Skeletal muscle tissue (tissue), 3 donors: ENCODE measurements at regions not wholly inside any gene's neighbourhood (a gene's known extent, or its start where the extent isn't known, plus 50 kb on each side); places are given as distances from the start of the nearest gene placed in this dataset.

Source experiments
- H3K27ac ChIP-seq: one replicate; pipeline ENCODE4 v1.7.0; 2013; ENCODE audit warnings: mild to moderate bottlenecking, low read depth, low read length, inconsistent platforms
- H3K27me3 ChIP-seq, 3 donors: one replicate each; pipeline ENCODE4 v1.7.0; 2013; ENCODE audit warnings: low read length in 3 of 3; ENCODE audit not compliant: control insufficient read depth in 3 of 3, insufficient read depth in 3 of 3
- H3K36me3 ChIP-seq, 3 donors: one replicate each; pipeline ENCODE4 v1.7.0; 2013; ENCODE audit warnings: low read length in 3 of 3; ENCODE audit not compliant: control insufficient read depth in 3 of 3, insufficient read depth in 3 of 3
- H3K4me1 ChIP-seq, 3 donors: one replicate each; pipeline ENCODE4 v1.7.0; 2013; ENCODE audit warnings: low read length in 3 of 3, mild to moderate bottlenecking in 3 of 3; ENCODE audit not compliant: control insufficient read depth in 3 of 3, insufficient read depth in 3 of 3
- H3K4me3 ChIP-seq, 3 donors: one replicate each; pipeline ENCODE4 v1.7.0; 2013; ENCODE audit warnings: low read length in 3 of 3
- H3K9ac ChIP-seq, 3 donors: one replicate each; pipeline ENCODE4 v1.7.0; 2013; ENCODE audit warnings: low read length in 3 of 3, mild to moderate bottlenecking in 3 of 3, moderate library complexity in 2 of 3, low read depth in 1 of 3
- H3K9me3 ChIP-seq, 3 donors: one replicate each; pipeline ENCODE4 v1.7.0; 2013; ENCODE audit warnings: low read length in 3 of 3; ENCODE audit not compliant: control insufficient read depth in 3 of 3
- donor health status: Osteomylitis.

DNA sequence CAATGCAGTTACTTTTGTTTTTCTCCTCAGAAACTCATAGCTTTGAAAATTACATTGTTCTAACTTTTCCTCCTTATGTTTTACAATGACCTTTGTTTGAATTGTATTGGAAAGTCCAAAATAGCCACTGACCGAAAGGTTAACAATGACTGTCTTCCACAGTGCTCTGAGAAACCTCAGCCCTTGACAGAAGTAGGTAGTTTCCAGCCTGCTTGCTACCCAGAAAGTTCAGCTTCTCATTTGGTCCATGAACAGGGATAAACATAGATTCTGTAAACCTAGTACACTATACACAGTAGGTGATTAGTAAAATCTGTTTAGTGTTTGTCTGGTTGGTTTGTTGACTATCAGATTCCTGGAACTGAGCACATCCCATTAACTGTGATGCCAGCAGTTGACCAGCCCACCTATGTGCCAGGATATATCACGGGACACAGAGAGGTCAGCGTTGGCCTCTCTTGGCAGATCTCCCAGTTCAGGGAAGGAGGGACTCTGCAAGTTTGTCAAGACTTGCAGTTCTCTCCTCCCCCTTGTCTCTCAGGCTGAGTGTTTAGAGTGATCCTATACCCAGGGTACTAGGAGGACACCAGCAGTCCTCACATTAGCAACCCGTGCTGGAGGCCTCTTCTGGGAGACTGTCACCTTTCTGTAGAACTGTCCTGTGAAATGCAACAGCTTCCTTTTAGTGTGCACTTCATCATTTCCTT, 297.6 kb downstream of the ARHGAP12 start:
- H3K9ac ChIP-seq: no peak overlapping the region
- no peaks in the 10 kb centered on the region for H3K27me3 ChIP-seq
- H3K27ac ChIP-seq: no peak overlapping the region
- H3K9me3 ChIP-seq: no peaks in the 10 kb centered on the region
- peaks cover 0 to 4% (median 3%) of the 10 kb centered on the region in 3 donors for H3K4me1 ChIP-seq
- H3K4me3 ChIP-seq: no peak overlapping the region
- no peaks in the 10 kb centered on the region for H3K36me3 ChIP-seq

DNA sequence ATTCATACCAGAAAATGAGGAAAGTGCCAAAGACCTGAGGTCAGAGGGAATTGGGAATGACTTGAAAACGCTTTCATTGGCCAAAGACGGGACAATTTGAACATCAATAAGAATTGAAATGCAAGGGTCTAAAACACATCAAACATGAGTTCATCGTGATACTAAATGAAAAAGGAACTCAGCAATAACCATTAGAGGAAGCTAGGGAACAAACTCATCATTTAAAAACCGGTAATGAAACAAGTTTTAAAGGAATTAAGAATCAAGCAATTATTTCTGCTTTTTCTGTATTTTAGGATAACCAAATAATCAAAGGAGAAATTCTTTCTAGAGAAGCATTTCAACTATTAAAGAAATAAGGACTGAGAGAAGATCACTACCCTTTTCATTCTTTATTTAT, 303.1 kb downstream of the ARHGAP12 start:
- Histone ChIP-seq H3K27me3 (no peaks in the 10 kb centered on the region), H3K9ac (no peak overlapping the region), H3K36me3 (no peaks in the 10 kb centered on the region), H3K27ac (no peak overlapping the region), H3K4me3 (no peak overlapping the region), H3K4me1 (peaks cover 4 to 22% (median 14%) of the 10 kb centered on the region in 3 donors), H3K9me3 (no peaks in the 10 kb centered on the region)

DNA sequence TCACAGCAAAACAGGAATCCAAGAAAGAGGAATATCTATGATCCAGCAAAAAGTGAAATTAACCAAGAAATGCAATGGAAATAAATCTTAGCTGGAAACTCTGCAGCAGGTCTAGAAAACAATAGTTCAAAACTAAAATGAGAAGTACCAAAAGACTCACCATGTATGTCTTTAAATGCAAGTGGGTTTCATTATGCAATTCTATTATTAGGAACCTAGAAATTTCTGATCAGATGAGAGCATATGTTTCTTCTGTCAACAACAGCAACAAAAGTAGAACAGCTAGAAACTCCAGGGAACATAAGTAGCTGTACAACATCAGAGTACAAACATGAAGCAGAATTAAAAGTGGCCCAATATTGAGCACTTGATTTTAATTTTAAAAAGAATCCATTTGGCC, 304.0 kb downstream of the ARHGAP12 start:
- H3K4me3 ChIP-seq: no peak overlapping the region
- no peaks in the 10 kb centered on the region for H3K9me3 ChIP-seq
- no peak overlapping the region for H3K9ac ChIP-seq
- peaks cover 14 to 31% (median 23%) of the 10 kb centered on the region in 3 donors for H3K4me1 ChIP-seq
- H3K27ac ChIP-seq: no peak overlapping the region
- H3K36me3 ChIP-seq: no peaks in the 10 kb centered on the region
- no peaks in the 10 kb centered on the region for H3K27me3 ChIP-seq

DNA sequence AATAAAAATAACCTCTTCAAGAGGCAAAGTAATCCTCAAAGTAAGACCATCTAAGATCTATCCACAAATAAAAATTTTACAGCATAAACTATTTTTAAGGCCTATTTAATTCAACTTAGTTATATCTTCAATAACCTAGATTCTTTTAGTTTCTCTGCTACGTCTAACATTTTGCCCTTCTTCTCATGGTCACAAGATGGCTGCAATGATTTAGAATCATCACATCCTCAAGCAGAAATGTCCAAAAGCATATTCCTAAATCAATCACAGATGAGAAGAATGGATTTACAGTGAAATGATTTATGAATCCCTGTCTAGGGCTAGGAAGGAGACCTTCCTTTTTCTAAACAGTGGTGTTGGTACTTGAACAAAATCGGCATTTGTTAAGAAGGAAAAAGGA, 304.7 kb downstream of the ARHGAP12 start:
- H3K9me3 ChIP-seq: no peaks in the 10 kb centered on the region
- H3K4me1 ChIP-seq: peaks cover 20 to 38% (median 30%) of the 10 kb centered on the region in 3 donors
- H3K4me3 ChIP-seq: no peak overlapping the region
- H3K27me3 ChIP-seq: no peaks in the 10 kb centered on the region
- no peak overlapping the region for H3K9ac ChIP-seq
- no peaks in the 10 kb centered on the region for H3K36me3 ChIP-seq
- peak overlapping the region; percentile 46 for H3K27ac ChIP-seq

DNA sequence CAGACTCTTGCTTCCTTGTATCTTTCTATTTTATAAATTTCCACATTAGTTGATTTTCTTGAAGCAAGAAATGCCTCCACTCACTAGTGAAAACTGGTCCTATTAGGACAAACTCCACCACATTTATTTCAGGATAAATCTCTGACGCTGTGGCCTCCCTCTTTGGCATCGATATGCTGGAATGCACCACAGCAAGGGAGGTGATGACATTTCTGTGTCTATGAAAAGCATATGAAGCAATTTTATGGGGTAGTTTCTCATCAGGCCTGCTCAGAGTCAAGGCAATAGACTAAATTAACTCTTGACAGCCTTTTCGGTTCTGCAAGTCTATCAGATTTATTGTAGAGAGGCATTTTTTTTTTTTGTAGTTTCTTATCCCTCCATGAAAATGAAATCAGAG, 304.4 kb downstream of the ZEB1 start:
- Histone ChIP-seq H3K9ac (no peak overlapping the region), H3K9me3 (no peaks in the 10 kb centered on the region), H3K4me3 (no peak overlapping the region), H3K36me3 (no peaks in the 10 kb centered on the region), H3K27ac (peak overlapping the region; percentile 46), H3K27me3 (no peaks in the 10 kb centered on the region), H3K4me1 (peaks cover 25 to 43% (median 34%) of the 10 kb centered on the region in 3 donors)

DNA sequence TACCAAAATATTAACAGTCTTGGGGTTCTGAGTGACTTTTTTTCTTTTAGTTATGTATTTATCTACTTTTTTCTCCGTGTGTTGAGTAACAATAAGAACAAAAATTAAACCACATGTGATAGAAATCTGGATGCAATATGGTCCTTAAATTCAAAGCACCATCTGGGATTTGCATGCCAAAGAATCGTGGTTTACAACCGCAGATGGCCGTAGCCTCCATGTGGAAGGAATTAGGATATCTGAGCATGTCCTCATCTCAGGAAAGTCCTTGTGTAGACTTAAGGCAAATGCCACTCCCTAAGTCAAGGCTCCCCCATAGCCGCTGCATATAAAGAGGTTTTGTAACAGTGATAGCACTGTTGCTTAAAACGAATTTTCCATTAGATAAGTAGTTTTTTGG, 304.0 kb downstream of the ZEB1 start:
- peaks cover 30 to 48% (median 39%) of the 10 kb centered on the region in 3 donors for H3K4me1 ChIP-seq
- no peak overlapping the region for H3K9ac ChIP-seq
- no peaks in the 10 kb centered on the region for H3K9me3 ChIP-seq
- H3K27ac ChIP-seq: peak overlapping the region; percentile 46
- no peaks in the 10 kb centered on the region for H3K27me3 ChIP-seq
- H3K4me3 ChIP-seq: peak overlapping the region in 1 of 3 donors; percentile 17
- no peaks in the 10 kb centered on the region for H3K36me3 ChIP-seq

DNA sequence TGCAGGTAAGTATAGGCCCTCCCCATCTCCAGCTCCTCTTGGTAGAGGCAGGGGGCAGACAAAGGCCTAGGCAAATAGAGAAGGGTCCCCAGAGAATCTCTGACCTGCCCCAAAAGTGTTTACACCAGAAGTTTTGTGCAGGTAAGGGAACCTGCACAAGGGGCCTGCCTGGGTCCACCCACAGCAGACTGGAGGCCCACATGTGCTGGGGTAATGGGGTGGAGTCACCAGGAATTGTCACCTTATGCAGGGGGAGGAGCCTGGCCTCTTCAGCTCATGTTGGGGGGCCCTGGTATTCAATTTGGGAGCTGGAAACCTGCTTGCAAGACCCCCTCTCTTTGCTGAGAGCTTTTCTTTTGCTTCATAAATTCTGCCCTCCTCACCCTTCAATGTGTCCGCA, 302.7 kb downstream of the ZEB1 start:
- no peaks in the 10 kb centered on the region for H3K9me3 ChIP-seq
- peak overlapping the region; percentile 55 for H3K27ac ChIP-seq
- no peaks in the 10 kb centered on the region for H3K36me3 ChIP-seq
- H3K4me3 ChIP-seq: no peak overlapping the region
- no peaks in the 10 kb centered on the region for H3K27me3 ChIP-seq
- H3K9ac ChIP-seq: no peak overlapping the region
- peaks cover 32 to 51% (median 41%) of the 10 kb centered on the region in 3 donors for H3K4me1 ChIP-seq

DNA sequence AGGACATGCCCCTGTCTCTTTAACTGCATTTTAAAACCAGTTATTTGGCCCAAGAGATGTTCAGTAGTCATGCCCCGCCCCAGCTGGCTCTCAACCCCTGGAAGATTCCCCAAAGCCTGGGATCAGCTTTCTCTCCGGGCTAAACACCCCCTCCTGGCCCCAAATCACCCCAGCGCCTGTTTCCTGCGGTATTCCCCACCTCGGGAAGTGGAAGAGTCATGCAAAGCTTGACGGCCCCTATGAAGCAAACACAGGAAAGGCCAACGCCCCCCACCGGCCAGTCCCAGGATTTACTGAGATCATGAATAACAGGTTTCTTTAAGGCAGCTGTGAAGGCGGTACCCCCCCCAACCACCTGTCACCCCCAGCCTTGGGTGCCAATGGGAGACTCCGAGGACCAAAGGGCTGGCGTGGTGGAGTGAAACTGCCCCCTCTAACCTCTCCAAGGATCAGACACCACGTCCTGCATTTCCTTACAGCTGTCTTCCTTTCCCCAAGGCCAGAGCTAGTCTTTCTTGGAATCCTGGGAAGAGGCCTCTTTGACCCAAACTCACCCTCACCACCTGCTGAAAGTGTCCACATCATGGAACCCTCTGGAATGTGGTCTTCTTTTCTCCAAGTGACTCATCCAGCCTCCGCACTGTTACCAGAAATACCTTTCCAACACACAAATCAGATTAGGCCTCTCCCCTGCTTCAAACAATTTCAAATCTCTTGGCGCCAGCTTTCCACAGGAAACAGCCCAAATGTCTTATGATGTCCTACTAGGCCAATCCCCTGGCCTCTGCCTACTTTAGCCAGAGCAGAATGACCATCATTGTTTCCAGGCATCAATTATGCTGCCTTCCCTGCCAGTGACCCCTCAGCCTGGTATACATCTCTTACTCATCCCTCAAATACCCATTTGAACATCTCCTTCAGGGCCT, 301.5 kb downstream of the ZEB1 start:
- H3K36me3 ChIP-seq: no peaks in the 10 kb centered on the region
- no peaks in the 10 kb centered on the region for H3K27me3 ChIP-seq
- peak overlapping the region; percentile 55 for H3K27ac ChIP-seq
- peaks cover 32 to 51% (median 41%) of the 10 kb centered on the region in 3 donors for H3K4me1 ChIP-seq
- H3K9me3 ChIP-seq: no peaks in the 10 kb centered on the region
- H3K4me3 ChIP-seq: peak overlapping the region in 1 of 3 donors; percentile 3
- H3K9ac ChIP-seq: no peak overlapping the region

DNA sequence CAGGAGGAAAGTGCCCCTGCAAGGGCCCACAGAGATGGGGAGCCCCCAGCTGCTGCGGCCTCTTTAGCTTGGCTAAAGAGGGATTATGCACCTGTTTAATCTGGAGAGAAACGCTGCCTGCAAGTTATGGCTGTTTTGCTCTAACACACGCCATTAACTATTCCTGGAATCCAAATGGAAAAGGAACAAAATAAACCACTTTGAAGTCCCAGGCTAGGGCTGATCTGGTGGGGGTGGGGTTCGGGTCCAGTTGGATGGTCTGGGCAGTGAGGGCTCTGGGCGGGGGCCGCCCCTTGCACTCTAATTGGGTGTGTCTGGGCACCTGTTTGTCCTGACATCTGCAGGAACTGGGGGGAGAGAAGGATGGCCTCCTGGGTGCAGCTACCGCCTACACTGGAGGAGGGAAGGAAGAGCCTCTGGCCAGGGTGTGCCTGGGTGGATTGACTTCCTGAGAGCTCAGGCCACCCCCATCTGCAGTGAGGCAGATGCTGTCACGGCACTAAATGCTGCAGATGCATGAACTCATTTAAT, 300.6 kb downstream of the ZEB1 start:
- Histone ChIP-seq H3K27me3 (no peaks in the 10 kb centered on the region), H3K9ac (peak overlapping the region in 1 of 3 donors; percentile 26), H3K36me3 (no peaks in the 10 kb centered on the region), H3K9me3 (no peaks in the 10 kb centered on the region), H3K27ac (peak overlapping the region; percentile 55), H3K4me1 (peaks cover 32 to 51% (median 41%) of the 10 kb centered on the region in 3 donors), H3K4me3 (peak overlapping the region in 2 of 3 donors; percentile 3 to 16)
